OCI-LY1 (cell line): ENCODE measurements at regions not wholly inside any gene's neighbourhood (a gene's known extent, or its start where the extent isn't known, plus 50 kb on each side); places are given as distances from the start of the nearest gene placed in this dataset.

Experiments used
- CTCF ChIP-seq: fragments of 200-600 bp; sonication (generic), shearing (Covaris generic); IDR thresholded peaks from 2 replicates; pipeline ENCODE4 v1.5.1; 2017; ENCODE audit warnings: mild to moderate bottlenecking, antibody characterized with exemption, low read length, moderate library complexity, mixed read lengths
- EZH2 ChIP-seq: fragments of 200-600 bp; sonication (generic), shearing (Covaris generic); IDR thresholded peaks from 2 replicates; pipeline ENCODE4 v1.8.0; 2017; ENCODE audit warnings: borderline replicate concordance, mixed run types, mild to moderate bottlenecking, antibody characterized with exemption, low read length, moderate library complexity, mixed read lengths

GRCh38 chr2:12083713-12084419 is 337.4 kb downstream of the LPIN1 start:
- no peak for TF ChIP-seq CTCF
- no peak for TF ChIP-seq EZH2
